ENCODE measurements at regions not wholly inside any gene's neighbourhood (a gene's known extent, or its start where the extent isn't known, plus 50 kb on each side); places are given as distances from the start of the nearest gene placed in this dataset.

GRCh38 chr14:46300765-46301164, 350.8 kb downstream of the RPL10L start:
- no peak for DNase-seq
- intact Hi-C loops (cut with micrococcal nuclease) = no loop called here
- Mint-ChIP-seq H3K27me3 (no peaks in the 10 kb centered on the region), H3K36me3 (ENCODE audit: low read depth) (no peaks in the 10 kb centered on the region), H3K4me1 (no peaks in the 10 kb centered on the region), H3K4me3 (no peak overlapping the region), H3K9me3 (no peaks in the 10 kb centered on the region), H3K27ac (no peak overlapping the region)

- Mint-ChIP-seq H3K9me3 (peaks cover 9% of the 10 kb centered on the region), H3K27me3 (no peaks in the 10 kb centered on the region), H3K27ac (no peak overlapping the region), H3K4me1 (no peaks in the 10 kb centered on the region), H3K4me3 (no peak overlapping the region), H3K36me3 (ENCODE audit: low read depth) (no peaks in the 10 kb centered on the region)
- intact Hi-C loops (cut with micrococcal nuclease) = no loop called here
- no peak for DNase-seq
These were observed 360.9 kb downstream of the RPL10L start for GRCh38 chr14:46290706-46291105.

- intact Hi-C loops (cut with micrococcal nuclease) = no loop called here
- no peak overlapping the region for H3K27ac Mint-ChIP-seq
These were observed 371.8 kb downstream of the RPL10L start for GRCh38 chr14:46279776-46280175.

GRCh38 chr14:46279327-46279726, 372.3 kb downstream of the RPL10L start:
- intact Hi-C loops (cut with micrococcal nuclease) = no loop called here
- no peak for DNase-seq
- no peaks in the 10 kb centered on the region for H3K36me3 Mint-ChIP-seq (ENCODE audit: low read depth)
- H3K4me1 Mint-ChIP-seq = no peaks in the 10 kb centered on the region
- no peak overlapping the region for H3K27ac Mint-ChIP-seq
- no peaks in the 10 kb centered on the region for H3K27me3 Mint-ChIP-seq
- no peaks in the 10 kb centered on the region for H3K9me3 Mint-ChIP-seq
- no peak overlapping the region for H3K4me3 Mint-ChIP-seq

More at GRCh38 chr14:46279776-46280175, 371.8 kb downstream of the RPL10L start:
- H3K27me3 Mint-ChIP-seq = no peaks in the 10 kb centered on the region
- H3K4me1 Mint-ChIP-seq = no peaks in the 10 kb centered on the region
- H3K9me3 Mint-ChIP-seq = no peaks in the 10 kb centered on the region
- no peak overlapping the region for H3K4me3 Mint-ChIP-seq
- H3K36me3 Mint-ChIP-seq (ENCODE audit: low read depth) = no peaks in the 10 kb centered on the region
- DNase-seq = no peak

- no peaks in the 10 kb centered on the region for H3K27me3 Mint-ChIP-seq
- no peak overlapping the region for H3K27ac Mint-ChIP-seq
- no peak for DNase-seq
- H3K4me1 Mint-ChIP-seq = no peaks in the 10 kb centered on the region
- H3K9me3 Mint-ChIP-seq = no peaks in the 10 kb centered on the region
- H3K36me3 Mint-ChIP-seq (ENCODE audit: low read depth) = no peaks in the 10 kb centered on the region
- intact Hi-C loops (cut with micrococcal nuclease) = no loop called here
- H3K4me3 Mint-ChIP-seq = no peak overlapping the region
These were observed 392.0 kb downstream of the RPL10L start for GRCh38 chr14:46259536-46259935.

- intact Hi-C loops (cut with micrococcal nuclease) = no loop called here
- H3K4me3 Mint-ChIP-seq = no peak overlapping the region
- H3K4me1 Mint-ChIP-seq = no peaks in the 10 kb centered on the region
- no peaks in the 10 kb centered on the region for H3K36me3 Mint-ChIP-seq (ENCODE audit: low read depth)
- no peak overlapping the region for H3K27ac Mint-ChIP-seq
- no peaks in the 10 kb centered on the region for H3K9me3 Mint-ChIP-seq
- DNase-seq = no peak
- no peaks in the 10 kb centered on the region for H3K27me3 Mint-ChIP-seq
These were observed 395.2 kb downstream of the RPL10L start for GRCh38 chr14:46256381-46256780.

- Mint-ChIP-seq H3K4me3 (no peak overlapping the region), H3K27me3 (no peaks in the 10 kb centered on the region), H3K36me3 (ENCODE audit: low read depth) (no peaks in the 10 kb centered on the region), H3K27ac (no peak overlapping the region), H3K4me1 (no peaks in the 10 kb centered on the region), H3K9me3 (no peaks in the 10 kb centered on the region)
- intact Hi-C loops (cut with micrococcal nuclease) = no loop called here
- no peak for DNase-seq
These were observed 401.4 kb downstream of the RPL10L start for GRCh38 chr14:46250113-46250703.

GRCh38 chr14:46248001-46248630, 403.5 kb downstream of the RPL10L start:
- H3K4me1 Mint-ChIP-seq = no peaks in the 10 kb centered on the region
- intact Hi-C loops (cut with micrococcal nuclease) = no loop called here
- H3K27me3 Mint-ChIP-seq = no peaks in the 10 kb centered on the region
- H3K36me3 Mint-ChIP-seq (ENCODE audit: low read depth) = no peaks in the 10 kb centered on the region
- no peak for DNase-seq
- H3K27ac Mint-ChIP-seq = no peak overlapping the region
- H3K9me3 Mint-ChIP-seq = peaks cover under 1% of the 10 kb centered on the region
- no peak overlapping the region for H3K4me3 Mint-ChIP-seq

- Mint-ChIP-seq H3K4me3 (no peak overlapping the region), H3K27ac (no peak overlapping the region), H3K9me3 (peaks cover 9% of the 10 kb centered on the region), H3K27me3 (no peaks in the 10 kb centered on the region), H3K36me3 (ENCODE audit: low read depth) (no peaks in the 10 kb centered on the region), H3K4me1 (no peaks in the 10 kb centered on the region)
- intact Hi-C loops (cut with micrococcal nuclease) = no loop called here
- no peak for DNase-seq
These were observed 406.3 kb downstream of the RPL10L start for GRCh38 chr14:46245276-46245675.

GRCh38 chr14:46233786-46234185, 417.8 kb downstream of the RPL10L start:
- Mint-ChIP-seq H3K27ac (no peak overlapping the region), H3K4me1 (no peaks in the 10 kb centered on the region), H3K4me3 (no peak overlapping the region), H3K9me3 (peaks cover 9% of the 10 kb centered on the region), H3K27me3 (no peaks in the 10 kb centered on the region), H3K36me3 (ENCODE audit: low read depth) (no peaks in the 10 kb centered on the region)
- intact Hi-C loops (cut with micrococcal nuclease) = no loop called here
- no peak for DNase-seq

- H3K4me1 Mint-ChIP-seq = no peaks in the 10 kb centered on the region
These were observed 421.0 kb downstream of the RPL10L start for GRCh38 chr14:46230540-46230939.

GRCh38 chr14:46215801-46216200, 435.8 kb downstream of the RPL10L start:
- H3K4me3 Mint-ChIP-seq = no peak overlapping the region
- H3K9me3 Mint-ChIP-seq = peaks cover 3% of the 10 kb centered on the region
- no peak overlapping the region for H3K27ac Mint-ChIP-seq
- intact Hi-C loops (cut with micrococcal nuclease) = no loop called here
- H3K27me3 Mint-ChIP-seq = no peaks in the 10 kb centered on the region
- no peak for DNase-seq
- no peaks in the 10 kb centered on the region for H3K36me3 Mint-ChIP-seq (ENCODE audit: low read depth)
- no peaks in the 10 kb centered on the region for H3K4me1 Mint-ChIP-seq

More at GRCh38 chr14:46230540-46230939, 421.0 kb downstream of the RPL10L start:
- peaks cover 8% of the 10 kb centered on the region for H3K9me3 Mint-ChIP-seq
- no peak for DNase-seq
- intact Hi-C loops (cut with micrococcal nuclease) = no loop called here
- H3K27ac Mint-ChIP-seq = no peak overlapping the region
- no peaks in the 10 kb centered on the region for H3K27me3 Mint-ChIP-seq
- H3K4me3 Mint-ChIP-seq = no peak overlapping the region
- no peaks in the 10 kb centered on the region for H3K36me3 Mint-ChIP-seq (ENCODE audit: low read depth)

- Mint-ChIP-seq H3K9me3 (peaks cover 5% of the 10 kb centered on the region), H3K27me3 (no peaks in the 10 kb centered on the region), H3K4me3 (no peak overlapping the region), H3K36me3 (ENCODE audit: low read depth) (no peaks in the 10 kb centered on the region), H3K27ac (no peak overlapping the region), H3K4me1 (no peaks in the 10 kb centered on the region)
- DNase-seq = no peak
- intact Hi-C loops (cut with micrococcal nuclease) = no loop called here
These were observed 452.9 kb downstream of the RPL10L start for GRCh38 chr14:46198676-46199075.

GRCh38 chr14:46197856-46198255, 453.7 kb downstream of the RPL10L start:
- peaks cover 5% of the 10 kb centered on the region for H3K9me3 Mint-ChIP-seq

More at GRCh38 chr14:46197856-46198255, 453.7 kb downstream of the RPL10L start:
- no peak for DNase-seq
- H3K4me1 Mint-ChIP-seq = no peaks in the 10 kb centered on the region
- intact Hi-C loops (cut with micrococcal nuclease) = no loop called here
- no peak overlapping the region for H3K27ac Mint-ChIP-seq
- H3K36me3 Mint-ChIP-seq (ENCODE audit: low read depth) = no peaks in the 10 kb centered on the region
- H3K4me3 Mint-ChIP-seq = no peak overlapping the region
- no peaks in the 10 kb centered on the region for H3K27me3 Mint-ChIP-seq
